Cardiac muscle cell (in vitro differentiated cells and primary cell): ENCODE measurements at regions not wholly inside any gene's neighbourhood (a gene's known extent, or its start where the extent isn't known, plus 50 kb on each side); places are given as distances from the start of the nearest gene placed in this dataset.

Experiments
- DNase-seq, 2 donors: peaks; one replicate each; pipeline versions ENCODE4 v3.0.0 to v3.0.0-alpha.2; 2010 to 2017; ENCODE audit warnings: low read depth in 1 of 2, low spot score in 1 of 2
- H3K27ac ChIP-seq: fragments of 200-600 bp; sonication (generic); 2 replicates; pipeline ENCODE4 v1.5.1; 2016
- H3K27me3 ChIP-seq: fragments of 200-600 bp; sonication (generic); 2 replicates; pipeline ENCODE4 v1.6.0; 2016; ENCODE audit warnings: control low read depth
- H3K36me3 ChIP-seq: fragments of 200-600 bp; sonication (generic); 2 replicates; pipeline ENCODE4 v1.5.1; 2016; ENCODE audit warnings: control low read depth
- H3K4me1 ChIP-seq: fragments of 200-600 bp; sonication (generic); 2 replicates; pipeline ENCODE4 v1.8.1; 2017; ENCODE audit warnings: low read depth, mild to moderate bottlenecking, mixed run types
- H3K4me3 ChIP-seq: fragments of 200-600 bp; sonication (generic); 2 replicates; pipeline ENCODE4 v1.5.1; 2016; ENCODE audit warnings: mild to moderate bottlenecking
- H3K9me3 ChIP-seq: fragments of 200-600 bp; sonication (generic); 2 replicates; pipeline ENCODE4 v1.5.1; 2017; ENCODE audit warnings: low read depth, mild to moderate bottlenecking, control low read depth
- TF ChIP-seq, protein P1 (sequence below): IDR thresholded peaks from 2 replicates; pipeline ENCODE4 v1.5.1; 2012; ENCODE audit warnings: low read depth, mild to moderate bottlenecking, low read length

DNA sequence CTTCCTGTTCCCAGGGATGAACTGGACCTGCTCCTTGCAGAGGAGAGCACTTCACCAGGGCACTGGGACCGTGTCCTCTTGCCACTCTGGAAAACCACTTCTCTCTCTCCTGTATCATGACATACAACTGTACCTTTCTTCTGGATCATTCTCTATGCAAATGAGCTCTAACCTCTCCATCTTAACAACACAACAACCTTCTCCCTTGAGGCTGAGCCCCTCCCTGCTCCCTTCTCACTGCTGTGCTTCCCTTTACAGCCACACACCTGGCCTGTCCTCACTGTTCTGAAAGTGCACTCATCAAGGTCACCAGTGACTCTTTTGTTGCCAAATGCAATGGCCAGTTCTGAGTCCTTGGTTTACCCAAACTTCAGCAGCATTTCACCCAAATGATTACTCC, 54.5 kb upstream of the MRPS6 start:
- TF ChIP-seq, protein P1, sequence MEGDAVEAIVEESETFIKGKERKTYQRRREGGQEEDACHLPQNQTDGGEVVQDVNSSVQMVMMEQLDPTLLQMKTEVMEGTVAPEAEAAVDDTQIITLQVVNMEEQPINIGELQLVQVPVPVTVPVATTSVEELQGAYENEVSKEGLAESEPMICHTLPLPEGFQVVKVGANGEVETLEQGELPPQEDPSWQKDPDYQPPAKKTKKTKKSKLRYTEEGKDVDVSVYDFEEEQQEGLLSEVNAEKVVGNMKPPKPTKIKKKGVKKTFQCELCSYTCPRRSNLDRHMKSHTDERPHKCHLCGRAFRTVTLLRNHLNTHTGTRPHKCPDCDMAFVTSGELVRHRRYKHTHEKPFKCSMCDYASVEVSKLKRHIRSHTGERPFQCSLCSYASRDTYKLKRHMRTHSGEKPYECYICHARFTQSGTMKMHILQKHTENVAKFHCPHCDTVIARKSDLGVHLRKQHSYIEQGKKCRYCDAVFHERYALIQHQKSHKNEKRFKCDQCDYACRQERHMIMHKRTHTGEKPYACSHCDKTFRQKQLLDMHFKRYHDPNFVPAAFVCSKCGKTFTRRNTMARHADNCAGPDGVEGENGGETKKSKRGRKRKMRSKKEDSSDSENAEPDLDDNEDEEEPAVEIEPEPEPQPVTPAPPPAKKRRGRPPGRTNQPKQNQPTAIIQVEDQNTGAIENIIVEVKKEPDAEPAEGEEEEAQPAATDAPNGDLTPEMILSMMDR = no peak
- no peak overlapping the region for H3K27ac ChIP-seq
- H3K9me3 ChIP-seq = no peaks in the 10 kb centered on the region
- no peak overlapping the region for H3K4me3 ChIP-seq
- H3K4me1 ChIP-seq = peaks cover 19% of the 10 kb centered on the region
- H3K27me3 ChIP-seq = no peaks in the 10 kb centered on the region
- DNase-seq = no peak
- no peaks in the 10 kb centered on the region for H3K36me3 ChIP-seq

DNA sequence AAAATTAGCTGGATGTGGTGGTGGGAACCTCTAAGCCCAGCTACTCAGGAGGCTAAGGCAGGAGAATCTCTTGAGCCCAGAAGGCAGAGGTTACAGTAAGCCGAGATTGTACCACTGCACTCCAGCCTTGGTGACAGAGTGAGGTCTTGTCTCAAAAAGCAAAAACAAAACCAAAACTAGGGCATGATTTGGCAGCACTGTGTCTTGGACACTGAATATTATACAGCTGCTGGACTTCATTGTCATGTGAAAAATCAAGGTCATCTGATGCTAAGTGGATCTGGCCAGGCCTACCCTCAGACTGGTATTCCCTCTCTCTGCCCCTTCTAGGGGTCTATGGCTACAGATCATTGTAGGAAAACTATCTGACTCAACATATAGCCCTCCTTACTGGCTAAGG, 55.2 kb upstream of the MRPS6 start:
- no peak overlapping the region for H3K27ac ChIP-seq

DNA sequence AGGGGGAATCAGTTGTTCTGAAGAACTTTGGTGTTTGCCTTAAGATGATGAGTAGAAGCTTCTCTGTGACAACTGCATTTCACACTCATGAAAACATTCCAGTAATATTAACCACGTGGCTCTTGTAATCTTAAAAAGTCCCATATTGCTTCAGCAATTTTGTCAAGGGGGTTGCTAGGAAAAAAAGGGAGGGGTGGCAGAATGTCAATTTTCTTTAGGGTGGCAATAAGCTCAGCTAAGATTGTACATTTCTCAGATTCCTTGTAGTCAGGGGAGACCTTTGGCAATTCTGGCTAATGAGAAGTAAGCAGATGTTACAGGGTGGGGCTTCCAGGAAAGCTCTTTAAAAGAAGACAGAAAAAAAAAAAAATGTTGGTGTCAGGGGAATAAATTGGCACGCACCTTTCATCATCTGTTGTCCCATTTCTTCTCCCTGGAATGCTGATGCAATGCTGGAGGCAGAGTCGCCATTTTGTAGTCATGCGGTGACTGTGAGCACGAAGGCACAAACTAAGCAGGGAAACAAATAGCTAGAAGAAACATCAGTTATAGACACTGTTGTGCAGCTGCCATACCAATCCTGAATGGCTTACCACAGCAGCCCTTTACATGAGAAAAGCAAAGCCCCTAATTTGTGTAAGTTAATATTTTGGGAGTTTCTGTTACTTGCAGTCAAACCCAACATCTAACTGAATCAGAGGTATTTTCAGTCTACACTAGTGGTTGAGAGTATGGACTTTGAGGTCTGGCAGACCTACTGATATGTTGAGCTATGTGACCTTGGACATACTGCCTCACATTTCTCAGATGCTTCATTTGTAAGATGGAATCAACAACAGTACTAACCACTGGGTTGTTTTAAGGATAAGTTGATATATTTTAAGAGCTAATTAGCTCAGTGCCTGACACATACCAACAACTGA, 56.1 kb upstream of the MRPS6 start:
- Histone ChIP-seq H3K4me1 (peaks cover 10% of the 10 kb centered on the region), H3K27me3 (no peaks in the 10 kb centered on the region), H3K36me3 (no peaks in the 10 kb centered on the region), H3K9me3 (no peaks in the 10 kb centered on the region), H3K4me3 (no peak overlapping the region), H3K27ac (no peak overlapping the region)
- TF ChIP-seq, protein P1 = no peak
- DNase-seq = no peak

More for the DNA sequence above, 55.2 kb upstream of the MRPS6 start:
- no peak overlapping the region for H3K4me3 ChIP-seq
- no peak for DNase-seq
- H3K27me3 ChIP-seq = no peaks in the 10 kb centered on the region
- H3K4me1 ChIP-seq = peaks cover 12% of the 10 kb centered on the region
- H3K36me3 ChIP-seq = no peaks in the 10 kb centered on the region
- TF ChIP-seq, protein P1 = no peak
- no peaks in the 10 kb centered on the region for H3K9me3 ChIP-seq

DNA sequence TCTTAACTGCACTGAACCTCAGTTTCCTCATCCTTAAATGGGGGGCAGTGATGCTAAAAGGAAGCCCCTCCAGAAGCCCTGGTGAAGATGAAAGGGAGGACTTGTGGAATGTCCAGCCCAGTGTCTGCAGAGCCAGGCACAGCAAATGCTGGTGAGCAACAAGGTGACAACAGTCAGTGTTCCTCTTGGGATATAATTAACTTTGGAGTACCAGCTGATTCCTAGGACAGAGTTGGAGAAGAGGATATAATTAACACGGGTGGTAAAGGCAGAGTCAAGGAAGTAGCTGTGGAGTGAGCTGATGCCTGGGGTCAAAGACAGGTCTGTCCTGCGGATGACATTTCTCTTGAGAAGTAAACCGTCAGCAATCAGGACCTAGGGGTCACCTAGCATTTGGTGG, 60.7 kb upstream of the MRPS6 start:
- TF ChIP-seq, protein P1 = no peak
- DNase-seq = no peak
- Histone ChIP-seq H3K4me1 (peaks cover 7% of the 10 kb centered on the region), H3K27ac (no peak overlapping the region), H3K4me3 (no peak overlapping the region), H3K9me3 (no peaks in the 10 kb centered on the region), H3K27me3 (no peaks in the 10 kb centered on the region), H3K36me3 (no peaks in the 10 kb centered on the region)

DNA sequence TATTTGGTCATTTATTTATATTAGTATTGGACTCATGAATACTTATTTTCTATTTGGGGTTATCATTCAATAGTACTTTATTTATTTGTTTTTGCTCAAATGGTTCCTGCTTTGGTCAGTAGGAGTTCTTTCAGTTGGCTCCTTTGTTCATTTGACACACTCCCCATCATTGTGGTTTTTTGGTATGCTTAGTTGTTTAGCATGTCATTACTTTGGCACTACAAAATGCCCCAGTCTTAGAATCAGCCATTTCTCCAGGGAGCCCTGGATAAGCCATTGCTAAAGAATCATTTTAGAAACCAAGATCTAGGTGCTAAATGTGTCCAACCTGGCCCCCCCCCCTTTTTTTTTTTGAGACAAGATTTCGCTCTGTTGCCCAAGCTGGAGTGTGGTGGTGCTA, 61.7 kb upstream of the MRPS6 start:
- H3K4me1 ChIP-seq = peaks cover 7% of the 10 kb centered on the region
- TF ChIP-seq, protein P1 = no peak
- no peaks in the 10 kb centered on the region for H3K36me3 ChIP-seq

More for the DNA sequence above, 61.7 kb upstream of the MRPS6 start:
- no peaks in the 10 kb centered on the region for H3K27me3 ChIP-seq
- no peaks in the 10 kb centered on the region for H3K9me3 ChIP-seq
- no peak overlapping the region for H3K4me3 ChIP-seq
- no peak overlapping the region for H3K27ac ChIP-seq
- DNase-seq = no peak
